OCI-LY7 (cell line): ENCODE measurements at regions not wholly inside any gene's neighbourhood (a gene's known extent, or its start where the extent isn't known, plus 50 kb on each side); places are given as distances from the start of the nearest gene placed in this dataset.

ENCODE experiments used
- CTCF ChIP-seq: fragments of 200-600 bp; sonication (generic); conservative IDR thresholded peaks from 2 replicates; pipeline ENCODE4 v1.5.1; 2014; ENCODE audit warnings: mild to moderate bottlenecking, antibody characterized with exemption, low read length, moderate library complexity, mixed read lengths
- EZH2phosphoT487 ChIP-seq: fragments of 200-600 bp; sonication (generic); IDR thresholded peaks from 2 replicates; pipeline ENCODE4 v1.6.1; 2018; ENCODE audit warnings: low read depth, borderline replicate concordance, mild to moderate bottlenecking, mixed run types, antibody characterized with exemption, low read length, moderate library complexity, mixed read lengths

GRCh38 chr4:75172551-75172950, 239.6 kb downstream of the PARM1 start:
- TF ChIP-seq CTCF (no peak), EZH2phosphoT487 (no peak)
